PC-9 (cell line): ENCODE measurements at regions not wholly inside any gene's neighbourhood (a gene's known extent, or its start where the extent isn't known, plus 50 kb on each side); places are given as distances from the start of the nearest gene placed in this dataset.
"Not testable (repeated sequence)": the region's sequence is repeated elsewhere in the genome, so short reads cannot be mapped to it uniquely, and the experiment has no call there.

Experiments used
- BruUV-seq: library from RNA; stranded (reverse); fragments of 400-500 nt; replicated peaks from 2 replicates; lab custom pipeline; 2021; lab: Mats Ljungman, UMichigan
- CTCF ChIA-PET: fragments of 300-600 bp; sonication (Branson Sonifier 250); formaldehyde crosslinking; loops from one replicate; lab custom pipeline; 2022; ENCODE audit warnings: antibody characterized with exemption; lab: Charles Lee
- POLR2A ChIA-PET: fragments of 300-600 bp; sonication (Branson Sonifier 250); formaldehyde crosslinking; loops from one replicate; lab custom pipeline; 2022; ENCODE audit warnings: antibody characterized with exemption; ENCODE audit not compliant: unreplicated experiment; lab: Charles Lee
- DNase-seq, 2 experiments: peaks; one replicate each; pipeline versions ENCODE4 v3.0.0 to v3.0.0-alpha.2; 2015 to 2022; ENCODE audit warnings: mixed read lengths in 1 of 2
- H2AFZ ChIP-seq: fragments of 200-600 bp; sonication (generic); 2 replicates; pipeline ENCODE4 v1.8.1; 2017; ENCODE audit warnings: antibody characterized with exemption
- H3F3A ChIP-seq: fragments of 200-600 bp; sonication (generic); 2 replicates; pipeline ENCODE4 v1.8.1; 2017; ENCODE audit warnings: antibody characterized with exemption, mild to moderate bottlenecking, low read depth; ENCODE audit not compliant: insufficient read depth
- H3K27ac ChIP-seq: fragments of 200-600 bp; sonication (generic); 2 replicates; pipeline ENCODE4 v1.6.1; 2016; ENCODE audit warnings: mixed run types
- H3K27me3 ChIP-seq: fragments of 200-600 bp; sonication (generic); 2 replicates; pipeline ENCODE4 v1.6.1; 2016; ENCODE audit warnings: low read depth, mixed run types; ENCODE audit not compliant: insufficient read depth
- H3K36me3 ChIP-seq: fragments of 200-600 bp; sonication (generic); 2 replicates; pipeline ENCODE4 v1.6.1; 2016; ENCODE audit warnings: low read depth, mixed run types
- H3K4me1 ChIP-seq: fragments of 200-600 bp; sonication (generic); replicated peaks from 2 replicates; pipeline ENCODE4 v1.6.1; 2016; ENCODE audit warnings: mixed run types; ENCODE audit not compliant: insufficient read depth
- H3K4me2 ChIP-seq: fragments of 200-600 bp; sonication (generic); 2 replicates; pipeline ENCODE4 v1.6.1; 2017; ENCODE audit warnings: mixed run types
- H3K4me3 ChIP-seq: fragments of 200-600 bp; sonication (generic); 2 replicates; pipeline ENCODE4 v1.6.1; 2016; ENCODE audit warnings: mixed run types
- H3K79me2 ChIP-seq: fragments of 200-600 bp; sonication (generic); 2 replicates; pipeline ENCODE4 v1.6.1; 2017; ENCODE audit warnings: low read depth, mixed run types
- H3K9me2 ChIP-seq: fragments of 200-600 bp; sonication (generic); 2 replicates; pipeline ENCODE4 v1.8.1; 2017; ENCODE audit warnings: mild to moderate bottlenecking; ENCODE audit not compliant: insufficient read depth
- H3K9me3 ChIP-seq: fragments of 200-600 bp; sonication (generic); 2 replicates; pipeline ENCODE4 v1.8.1; 2016; ENCODE audit warnings: low read depth; ENCODE audit not compliant: insufficient read depth
- H4K20me1 ChIP-seq: fragments of 200-600 bp; sonication (generic); 2 replicates; pipeline ENCODE4 v1.8.1; 2017; ENCODE audit not compliant: insufficient read depth
- EZH2 ChIP-seq: fragments of 200-600 bp; sonication (generic); IDR thresholded peaks from 2 replicates; pipeline ENCODE4 v1.8.0; 2017; ENCODE audit warnings: antibody characterized with exemption, low read depth
- intact Hi-C: fragments of 100-400 bp; cut with micrococcal nuclease; formaldehyde crosslinking; loops from one replicate; pipeline ENCODE4 v1.10.0; 2022; ENCODE audit not compliant: unreplicated experiment
- TF ChIP-seq, protein P1 (sequence below): fragments of 200-600 bp; sonication (generic); conservative IDR thresholded peaks from 2 replicates; pipeline ENCODE4 v1.6.1; 2017; ENCODE audit warnings: mixed run types, antibody characterized with exemption, mild to moderate bottlenecking, moderate library complexity

DNA sequence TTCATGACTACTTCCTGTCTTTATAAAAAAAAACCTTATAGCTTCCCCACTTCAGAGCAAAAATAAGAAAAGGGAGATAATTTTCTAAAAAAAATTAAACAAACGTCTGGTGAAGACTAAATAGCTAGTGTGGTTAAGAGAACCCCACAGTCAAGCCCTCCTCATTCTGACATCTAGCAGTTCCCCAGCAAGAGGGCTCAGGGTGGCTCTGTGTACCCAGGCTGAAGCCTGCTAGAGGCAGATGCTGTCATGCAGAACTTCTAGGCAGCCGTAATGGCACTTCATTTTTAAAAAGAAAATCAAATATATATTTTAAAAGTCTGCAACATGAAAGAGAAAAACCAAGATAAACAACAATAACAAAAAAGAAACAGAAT lies 223.1 kb upstream of the KLF14 start:
- Histone ChIP-seq H3F3A (peaks cover 40% of the 10 kb centered on the region), H3K4me1 (peaks cover 32% of the 10 kb centered on the region), H2AFZ (no peak overlapping the region), H3K4me3 (no peak overlapping the region), H4K20me1 (no peaks in the 10 kb centered on the region), H3K27ac (peak overlapping the region; percentile 16; the same call in 1 of the 2 replicates), H3K9me3 (no peaks in the 10 kb centered on the region), H3K9me2 (no peaks in the 10 kb centered on the region), H3K4me2 (no peak overlapping the region), H3K36me3 (peaks cover 42% of the 10 kb centered on the region), H3K79me2 (peaks cover 78% of the 10 kb centered on the region), H3K27me3 (no peaks in the 10 kb centered on the region)
- ChIA-PET CTCF (no interaction called here), POLR2A (no interaction called here)
- no peak for DNase-seq
- no TSS peak for BruUV-seq
- intact Hi-C loops = no loop called here
- TF ChIP-seq, protein P1, sequence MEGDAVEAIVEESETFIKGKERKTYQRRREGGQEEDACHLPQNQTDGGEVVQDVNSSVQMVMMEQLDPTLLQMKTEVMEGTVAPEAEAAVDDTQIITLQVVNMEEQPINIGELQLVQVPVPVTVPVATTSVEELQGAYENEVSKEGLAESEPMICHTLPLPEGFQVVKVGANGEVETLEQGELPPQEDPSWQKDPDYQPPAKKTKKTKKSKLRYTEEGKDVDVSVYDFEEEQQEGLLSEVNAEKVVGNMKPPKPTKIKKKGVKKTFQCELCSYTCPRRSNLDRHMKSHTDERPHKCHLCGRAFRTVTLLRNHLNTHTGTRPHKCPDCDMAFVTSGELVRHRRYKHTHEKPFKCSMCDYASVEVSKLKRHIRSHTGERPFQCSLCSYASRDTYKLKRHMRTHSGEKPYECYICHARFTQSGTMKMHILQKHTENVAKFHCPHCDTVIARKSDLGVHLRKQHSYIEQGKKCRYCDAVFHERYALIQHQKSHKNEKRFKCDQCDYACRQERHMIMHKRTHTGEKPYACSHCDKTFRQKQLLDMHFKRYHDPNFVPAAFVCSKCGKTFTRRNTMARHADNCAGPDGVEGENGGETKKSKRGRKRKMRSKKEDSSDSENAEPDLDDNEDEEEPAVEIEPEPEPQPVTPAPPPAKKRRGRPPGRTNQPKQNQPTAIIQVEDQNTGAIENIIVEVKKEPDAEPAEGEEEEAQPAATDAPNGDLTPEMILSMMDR = no peak
- no peak for TF ChIP-seq EZH2

DNA sequence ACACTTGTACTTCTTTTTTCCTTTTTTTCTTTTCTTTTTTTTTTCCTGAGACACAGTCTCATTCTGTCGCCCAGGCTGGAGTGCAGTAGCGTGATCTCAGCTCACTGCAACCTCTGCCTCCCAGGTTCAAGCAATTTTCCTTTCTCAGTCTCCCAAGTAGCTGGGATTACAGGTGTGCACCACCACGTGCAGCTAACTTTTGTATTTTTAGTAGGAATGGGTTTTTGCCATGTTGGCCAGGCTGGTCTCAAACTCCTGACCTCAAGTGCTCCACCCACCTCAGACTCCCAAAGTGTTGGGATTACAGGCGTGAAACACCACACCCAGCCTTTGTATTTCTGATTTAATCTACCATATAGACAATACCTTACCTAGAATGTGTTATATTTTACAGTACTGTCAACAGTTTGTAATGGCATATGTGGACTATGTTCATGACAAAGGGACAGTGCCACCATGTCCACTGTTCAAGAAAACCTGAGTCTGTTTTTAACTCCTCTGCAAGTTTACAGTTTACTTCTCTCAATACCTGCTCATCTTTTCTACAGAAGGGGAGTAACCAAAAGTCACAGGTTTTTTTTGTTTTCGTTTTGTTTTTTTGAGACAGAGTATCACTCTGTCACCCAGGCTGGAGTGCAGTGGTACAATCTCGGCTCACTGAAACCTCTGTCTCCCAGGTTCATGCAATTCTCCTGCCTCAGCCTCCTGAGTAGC lies 223.9 kb upstream of the KLF14 start:
- POLR2A ChIA-PET = interaction anchor here (0.8 kb wide), 1 partner anchor 54 kb away, joined by 9 read pairs; no protein-coding TSS in a partner anchor
- H3K9me3 ChIP-seq, H4K20me1 ChIP-seq, H2AFZ ChIP-seq, H3K4me2 ChIP-seq, H3K9me2 ChIP-seq, DNase-seq, CTCF ChIA-PET, H3K27me3 ChIP-seq, intact Hi-C loops, BruUV-seq, H3K4me3 ChIP-seq: not testable (repeated sequence)
- Histone ChIP-seq H3K4me1 (peaks cover 38% of the 10 kb centered on the region), H3K79me2 (peaks cover 72% of the 10 kb centered on the region), H3K27ac (peak overlapping the region; percentile 16; the same call in 1 of the 2 replicates), H3F3A (peaks cover 45% of the 10 kb centered on the region), H3K36me3 (peaks cover 37% of the 10 kb centered on the region)

DNA sequence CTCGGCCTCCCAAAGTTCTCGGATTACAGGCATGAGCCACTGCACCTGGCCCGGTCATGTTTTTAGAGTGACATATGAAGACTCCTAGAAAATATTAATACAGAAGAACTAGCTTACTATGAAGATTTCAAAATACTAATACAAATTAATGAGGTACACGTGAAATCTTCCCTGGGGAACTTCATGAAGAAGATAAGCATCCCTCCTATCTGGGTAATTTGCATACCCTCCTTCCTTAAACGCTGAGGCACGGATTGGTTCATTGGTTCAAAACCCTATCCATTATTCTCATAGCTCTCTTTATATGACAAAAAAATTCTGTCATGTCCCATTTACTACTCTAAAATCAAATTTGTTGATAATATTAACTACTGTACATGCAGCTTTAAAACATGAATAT lies 224.8 kb upstream of the KLF14 start:
- H3K27me3 ChIP-seq = no peaks in the 10 kb centered on the region
- H3K36me3 ChIP-seq = peaks cover 36% of the 10 kb centered on the region
- BruUV-seq = no TSS peak
- POLR2A ChIA-PET = interaction anchor here (0.5 to 0.8 kb wide), 6 partner anchors 13 to 531 kb away, joined by 3 to 9 read pairs (median 3); no protein-coding TSS in a partner anchor
- peaks cover 55% of the 10 kb centered on the region for H3F3A ChIP-seq
- intact Hi-C loops = no loop called here
- no peak overlapping the region for H3K4me2 ChIP-seq
- H3K4me1 ChIP-seq = peaks cover 38% of the 10 kb centered on the region
- no peak overlapping the region for H3K4me3 ChIP-seq
- H3K79me2 ChIP-seq = peaks cover 74% of the 10 kb centered on the region
- H3K9me2 ChIP-seq = no peaks in the 10 kb centered on the region
- peak overlapping the region; percentile 97 for H3K27ac ChIP-seq
- DNase-seq = no peak
- TF ChIP-seq, protein P1 = no peak
- TF ChIP-seq EZH2 = no peak
- H3K9me3 ChIP-seq = no peaks in the 10 kb centered on the region
- no peak overlapping the region for H2AFZ ChIP-seq
- CTCF ChIA-PET = interaction anchor here (0.6 to 2.7 kb wide), 5 partner anchors 12 to 106 kb away, joined by 3 to 17 read pairs (median 7); no protein-coding TSS in a partner anchor
- H4K20me1 ChIP-seq = no peaks in the 10 kb centered on the region
